Stimulated activated CD8-positive, alpha-beta memory T cell treated with anti-CD3 and anti-CD28 coated beads, Interleukin-2, amount 100 ng/mL, for 48 hours (primary cell): ENCODE measurements at regions not wholly inside any gene's neighbourhood (a gene's known extent, or its start where the extent isn't known, plus 50 kb on each side); places are given as distances from the start of the nearest gene placed in this dataset.

Experiments used
- DNase-seq, 2 donors: peaks; one replicate each; pipeline ENCODE4 v3.0.0-alpha.2; 2020; ENCODE audit warnings: low read depth in 2 of 2

DNA sequence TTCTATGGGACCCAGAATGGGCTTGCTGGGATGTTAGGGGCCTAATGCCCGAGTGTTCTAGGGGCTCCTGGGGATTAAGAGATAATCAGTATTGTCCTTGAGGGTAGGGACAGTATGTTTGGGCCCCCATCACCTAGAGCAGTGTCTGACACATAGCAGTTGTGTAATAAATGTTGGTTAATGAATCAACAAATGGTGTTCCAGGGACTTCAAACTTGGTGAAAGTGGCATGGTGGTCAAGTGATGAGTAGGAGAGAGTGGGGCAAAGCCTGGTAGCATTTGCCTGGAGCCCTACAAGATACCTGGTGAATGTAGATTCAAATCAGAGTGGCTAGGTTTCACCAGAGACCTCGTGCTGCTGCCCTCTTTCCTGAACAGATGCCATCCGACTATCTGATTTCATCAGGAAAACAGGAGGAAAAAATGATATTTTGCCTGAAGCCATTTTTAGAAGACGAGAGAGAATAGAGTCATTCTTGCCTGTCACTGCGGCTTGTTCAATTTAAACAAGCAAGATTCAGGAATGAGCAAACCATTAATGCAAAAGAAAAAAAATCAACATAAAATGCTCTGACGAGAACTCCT lies 117.3 kb downstream of the RPL22L1 start:
- no peak for DNase-seq

DNA sequence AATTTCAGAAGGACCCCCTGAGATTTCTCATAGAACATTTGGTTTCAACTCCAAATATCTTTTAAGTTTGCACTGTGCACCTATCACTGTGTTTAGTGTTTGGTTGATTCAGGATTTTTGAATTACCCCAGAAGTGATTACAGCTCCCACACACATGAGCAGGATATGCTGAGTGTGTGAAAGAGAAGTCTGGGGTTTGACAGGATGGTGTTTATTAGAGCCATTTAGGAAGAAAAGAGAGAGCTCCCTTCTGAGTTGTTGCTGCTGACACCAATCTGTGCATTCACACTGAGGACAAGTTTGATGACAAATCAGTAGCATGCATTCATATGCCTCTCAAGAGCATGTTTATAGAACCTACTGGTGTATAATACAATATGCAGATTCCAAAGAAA lies 118.1 kb downstream of the RPL22L1 start:
- no peak for DNase-seq

DNA sequence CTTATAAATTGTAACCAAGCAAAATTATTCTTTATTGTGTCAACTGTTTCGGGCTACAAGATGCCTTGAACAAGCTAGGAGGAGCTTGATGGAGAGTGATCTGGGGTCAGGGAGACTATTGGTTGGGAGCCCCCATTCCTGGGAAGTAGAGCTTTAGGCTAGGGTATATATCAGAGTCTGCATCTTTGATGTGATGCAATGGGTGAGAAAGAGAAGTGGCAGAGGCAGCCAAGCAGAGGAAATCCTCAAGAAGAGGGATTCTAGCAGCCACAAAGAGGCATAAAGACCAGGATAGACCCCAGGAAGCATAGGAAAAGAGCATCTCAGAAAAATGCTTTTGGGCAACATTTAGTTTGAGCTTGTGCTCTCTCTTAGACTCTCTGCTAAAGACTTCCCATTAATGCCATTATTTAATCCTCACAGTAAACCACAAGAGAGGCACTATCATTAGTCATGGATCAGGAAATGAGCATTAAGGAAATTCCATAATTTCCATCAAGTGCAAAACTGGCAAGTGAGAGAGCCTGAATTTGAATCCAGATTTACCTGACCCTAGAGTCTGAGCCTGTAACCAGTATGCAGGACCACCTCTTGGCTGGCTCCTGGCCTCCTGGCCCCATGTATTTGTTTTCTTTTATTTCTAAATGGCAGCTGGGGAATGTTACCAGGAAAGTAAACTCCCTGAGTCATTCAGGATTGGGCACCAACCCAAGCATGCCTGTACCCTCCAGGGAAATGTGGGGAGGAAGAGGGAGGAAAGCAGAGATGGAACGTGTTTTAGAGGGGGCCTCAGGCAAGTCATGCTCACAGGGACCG lies 118.7 kb downstream of the RPL22L1 start:
- no peak for DNase-seq

DNA sequence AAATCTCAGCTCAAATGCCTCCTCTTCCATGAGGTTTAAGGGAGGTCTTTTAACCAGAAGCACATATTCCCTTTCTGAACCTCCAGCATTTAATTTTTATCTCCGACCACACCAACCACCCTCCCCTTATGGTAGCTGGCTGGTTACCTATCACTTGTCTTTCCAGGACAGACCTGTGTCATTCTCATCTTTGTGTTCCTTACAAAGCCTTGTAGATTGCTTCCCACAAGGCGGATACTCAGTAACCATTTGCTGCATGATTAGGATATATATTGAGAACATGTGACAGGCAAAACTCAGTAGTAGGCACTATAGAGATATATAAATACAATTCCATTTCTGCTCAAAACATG lies 119.5 kb downstream of the RPL22L1 start:
- no peak for DNase-seq

DNA sequence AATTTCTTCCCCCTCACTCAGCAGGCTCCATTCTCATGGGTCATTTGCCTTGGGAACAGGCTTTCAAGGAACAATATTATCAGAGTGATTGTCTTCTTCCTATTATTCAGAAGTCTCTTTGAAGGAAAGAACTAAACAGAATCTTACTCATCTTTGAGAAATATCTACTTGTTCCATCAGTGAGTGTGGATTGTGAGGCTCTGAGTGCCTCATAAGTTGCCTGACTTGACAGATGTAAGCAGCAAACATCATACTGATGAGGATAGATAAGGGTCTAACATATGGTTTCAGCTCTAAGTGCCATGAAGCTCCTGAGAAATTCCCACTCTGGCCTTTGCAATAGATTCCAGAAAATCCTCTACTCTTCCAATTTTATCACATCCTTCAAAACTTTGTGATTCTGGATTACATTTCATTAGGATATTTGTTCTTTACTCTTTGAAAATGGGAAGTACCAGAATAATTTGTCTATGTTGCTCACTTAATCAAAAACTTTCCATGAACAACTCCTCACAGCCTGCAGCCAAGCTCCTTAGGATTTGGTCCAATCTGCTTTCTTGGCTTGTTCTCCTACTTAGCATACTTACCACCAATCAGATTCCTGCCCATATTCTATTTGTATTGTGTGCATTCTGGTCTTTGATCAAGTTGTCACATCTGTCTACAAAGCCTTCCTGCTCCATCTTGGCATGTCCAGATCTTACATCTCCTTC lies 120.1 kb downstream of the RPL22L1 start:
- DNase-seq, result no peak

DNA sequence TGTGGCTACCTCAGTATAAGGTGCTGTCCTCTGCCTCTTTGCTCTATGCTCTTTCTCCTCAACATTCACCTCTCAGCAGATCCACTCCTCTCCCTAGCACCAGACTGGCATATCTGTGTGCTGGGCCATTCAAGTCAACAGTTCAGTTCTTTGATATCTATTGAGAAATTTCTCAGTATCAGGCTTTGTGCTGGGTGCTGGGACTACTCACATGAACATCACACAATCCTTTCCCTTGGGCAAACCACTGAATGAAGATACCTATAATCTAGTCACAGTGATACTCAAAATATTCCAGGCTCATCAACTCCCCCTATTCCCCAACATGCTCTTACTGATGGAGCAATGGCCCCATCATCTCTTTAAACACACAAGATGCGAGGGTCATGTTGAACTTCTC lies 120.8 kb downstream of the RPL22L1 start:
- no peak for DNase-seq

DNA sequence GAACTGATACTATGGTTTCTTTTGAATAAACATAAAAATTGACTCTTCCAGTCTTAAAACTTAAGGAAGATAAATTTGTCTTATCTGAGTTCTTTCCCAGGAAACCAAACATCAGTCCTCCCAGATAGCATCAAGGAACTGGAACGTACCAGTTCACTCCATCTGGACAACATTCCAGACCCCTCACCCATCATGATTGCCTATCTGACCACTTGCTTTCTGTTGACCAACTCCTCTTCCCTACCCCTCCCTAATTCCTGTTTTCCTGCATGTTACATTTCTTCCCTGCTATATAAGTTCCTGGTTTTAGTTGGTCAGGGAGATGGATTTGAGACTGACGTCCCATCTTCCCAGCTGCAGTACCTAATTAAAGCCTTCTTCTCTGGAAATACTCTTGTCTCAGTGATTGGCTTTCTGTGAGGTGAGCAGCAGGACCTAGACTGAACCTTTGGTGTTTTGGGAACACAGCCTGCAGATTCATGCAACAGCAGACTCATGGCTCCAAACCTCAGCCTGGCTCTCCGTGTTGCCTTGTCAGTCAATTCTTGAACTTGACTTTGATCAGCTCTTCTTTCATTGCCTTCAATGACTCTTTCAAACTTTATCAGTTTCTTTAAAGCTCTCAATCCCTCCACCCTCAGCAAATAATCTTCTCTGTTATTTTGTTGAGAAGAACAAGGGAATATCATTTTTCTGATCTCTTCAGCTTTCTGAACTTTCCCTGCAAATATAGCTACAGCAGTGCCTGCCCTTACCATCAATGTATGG lies 123.6 kb downstream of the RPL22L1 start:
- no peak for DNase-seq

DNA sequence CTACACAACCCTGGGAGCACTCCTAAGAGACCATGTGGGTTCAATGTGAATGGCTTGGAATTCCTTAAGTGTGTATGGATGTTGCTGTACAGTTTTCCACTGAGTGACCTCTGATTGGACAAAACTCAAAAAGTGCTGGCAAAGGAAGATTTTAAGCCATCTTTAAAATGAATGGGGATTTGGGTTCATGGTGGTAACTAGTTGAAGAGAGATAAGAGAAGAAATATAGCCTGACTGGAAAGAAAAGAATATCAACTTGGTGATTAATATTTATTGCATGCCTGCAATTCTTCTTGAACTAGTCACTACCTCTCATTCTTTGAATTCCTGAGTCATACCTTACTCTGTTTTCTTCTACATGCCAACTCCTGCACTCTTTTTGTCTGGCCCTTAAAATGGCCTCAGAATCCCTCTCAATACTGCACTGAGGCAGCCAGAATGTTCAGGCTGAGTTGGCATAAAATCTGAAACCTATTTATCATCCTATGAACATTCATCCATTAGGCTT lies 124.7 kb downstream of the RPL22L1 start:
- DNase-seq, result no peak

DNA sequence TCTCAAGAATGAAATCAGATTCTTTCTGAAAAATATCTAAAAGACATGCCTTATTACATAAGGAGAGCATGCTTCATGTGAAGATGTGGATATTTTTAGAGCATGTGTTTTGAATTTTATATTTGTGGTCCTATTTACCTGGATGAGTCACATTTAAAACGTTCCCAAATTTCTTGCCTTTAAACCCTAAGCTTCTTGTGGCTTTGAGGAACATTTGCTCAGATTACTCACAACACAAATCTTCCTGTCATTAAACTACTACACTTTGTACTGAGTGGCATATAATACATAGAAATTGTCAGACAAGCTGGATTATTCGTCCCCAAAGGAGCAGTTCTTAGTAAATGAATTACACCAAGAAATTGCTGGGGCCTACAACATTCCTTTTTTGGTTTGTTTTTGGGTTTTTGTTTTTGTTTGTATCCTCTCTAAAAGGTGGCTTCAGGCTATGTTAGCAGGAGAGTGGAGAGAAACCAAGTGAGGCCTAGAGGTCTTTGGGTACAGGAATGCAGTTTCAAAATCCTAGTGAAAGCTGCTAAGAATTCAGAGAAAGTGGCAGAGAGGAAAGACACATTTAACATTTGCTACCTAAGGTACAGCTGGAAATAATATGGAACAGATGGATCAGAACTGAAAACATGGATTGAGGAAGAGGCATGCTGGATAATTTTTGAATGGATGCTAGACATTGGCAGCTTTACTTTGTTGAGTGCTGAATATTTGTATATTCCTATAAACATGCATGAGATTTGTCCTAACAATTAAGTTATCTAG lies 128.1 kb downstream of the RPL22L1 start:
- DNase-seq, result no peak

DNA sequence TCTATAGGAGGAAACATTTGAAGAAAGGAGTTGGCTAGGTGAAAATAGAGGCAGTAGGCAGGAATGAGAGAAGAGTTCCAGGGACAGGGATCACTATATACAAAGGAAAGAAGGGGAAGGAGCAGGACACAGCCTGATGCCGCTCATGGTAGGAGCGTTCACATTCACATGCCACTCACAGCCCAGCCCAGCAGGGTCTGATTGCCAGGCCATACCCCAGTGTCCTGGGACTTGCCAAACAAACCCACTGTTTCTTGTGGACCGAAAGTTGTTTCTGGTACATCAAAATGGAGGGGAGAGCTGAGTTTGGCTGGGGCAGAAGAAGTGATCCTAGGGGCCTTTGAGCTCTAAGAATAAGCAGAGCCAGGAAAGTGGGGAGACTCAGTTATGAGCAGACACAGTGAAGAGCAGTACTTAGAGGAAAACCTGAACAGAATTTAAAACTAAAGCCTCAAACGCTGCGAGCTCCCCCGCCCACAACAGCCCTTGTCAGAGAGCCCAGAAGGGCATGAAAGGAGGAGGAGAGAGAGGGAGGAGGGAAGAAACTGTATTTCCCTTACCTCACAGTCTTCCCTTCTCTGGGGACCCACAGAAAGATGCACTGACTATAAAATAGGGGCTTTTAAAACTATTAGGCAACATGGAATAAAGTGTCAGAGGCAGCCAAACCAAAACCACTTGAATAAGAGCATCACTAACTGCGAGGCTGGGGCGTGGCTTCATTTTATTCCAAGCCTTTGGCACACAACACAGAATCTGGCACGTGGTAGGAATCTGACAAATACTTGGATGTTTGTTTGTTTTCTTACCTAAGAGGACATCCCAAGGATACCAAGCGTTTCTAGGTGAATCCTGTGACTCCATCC lies 129.0 kb downstream of the RPL22L1 start:
- no peak for DNase-seq

DNA sequence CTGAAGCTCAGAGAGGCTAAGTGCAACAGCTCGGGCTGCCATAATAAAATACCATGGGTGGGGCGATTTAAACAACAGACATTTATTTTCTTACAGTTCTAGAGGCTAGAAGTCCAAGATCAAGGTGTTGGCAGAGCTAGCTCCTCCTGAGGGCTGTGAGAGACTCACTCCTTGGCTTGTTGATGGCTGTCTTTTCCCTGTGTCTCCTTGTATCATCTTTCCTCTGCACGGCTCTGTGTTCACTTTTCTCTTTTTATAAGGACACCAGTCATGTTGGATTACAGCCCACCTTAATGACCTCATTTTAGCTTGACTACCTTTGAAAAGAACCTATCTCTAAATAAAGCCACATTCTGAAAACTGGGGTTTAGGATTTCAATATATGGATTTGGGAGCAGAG lies 129.7 kb downstream of the RPL22L1 start:
- no peak for DNase-seq

DNA sequence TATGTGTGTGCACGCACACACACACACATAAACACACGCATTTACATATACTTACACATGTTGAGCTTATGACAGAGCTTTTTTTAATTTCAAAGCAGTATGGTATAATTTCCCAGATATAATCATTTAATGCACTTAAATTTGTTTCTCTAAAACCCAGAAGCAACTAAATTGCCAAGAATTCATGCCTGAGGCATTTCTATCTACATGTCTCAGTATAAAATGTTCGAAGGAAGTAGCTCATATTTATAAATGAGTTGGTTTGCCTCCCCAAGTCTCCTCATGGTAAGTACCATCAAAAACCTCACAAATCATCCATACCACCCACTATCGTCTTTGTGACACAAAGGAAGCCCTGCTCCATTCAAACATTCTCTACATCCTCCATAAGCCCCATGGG lies 130.6 kb downstream of the RPL22L1 start:
- no peak for DNase-seq

DNA sequence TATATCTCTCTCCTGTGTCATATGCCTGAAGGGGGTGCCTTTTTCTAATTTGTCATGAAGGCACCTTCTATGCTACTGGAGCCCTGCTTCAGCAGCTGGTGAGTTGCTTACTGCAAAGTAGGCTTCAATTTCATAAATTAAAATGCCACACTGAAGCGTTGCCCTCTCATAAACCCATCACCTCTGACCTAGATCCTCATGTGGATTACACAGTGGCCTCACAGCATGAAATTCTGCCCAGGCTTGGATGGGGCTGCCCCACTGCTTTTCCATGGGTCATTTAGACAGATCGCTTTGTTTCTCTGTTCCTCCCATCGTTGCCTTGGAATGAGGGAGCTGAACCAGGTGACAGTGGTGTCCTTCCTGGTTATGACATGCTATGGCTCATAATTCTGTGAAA lies 131.2 kb downstream of the RPL22L1 start:
- no peak for DNase-seq

DNA sequence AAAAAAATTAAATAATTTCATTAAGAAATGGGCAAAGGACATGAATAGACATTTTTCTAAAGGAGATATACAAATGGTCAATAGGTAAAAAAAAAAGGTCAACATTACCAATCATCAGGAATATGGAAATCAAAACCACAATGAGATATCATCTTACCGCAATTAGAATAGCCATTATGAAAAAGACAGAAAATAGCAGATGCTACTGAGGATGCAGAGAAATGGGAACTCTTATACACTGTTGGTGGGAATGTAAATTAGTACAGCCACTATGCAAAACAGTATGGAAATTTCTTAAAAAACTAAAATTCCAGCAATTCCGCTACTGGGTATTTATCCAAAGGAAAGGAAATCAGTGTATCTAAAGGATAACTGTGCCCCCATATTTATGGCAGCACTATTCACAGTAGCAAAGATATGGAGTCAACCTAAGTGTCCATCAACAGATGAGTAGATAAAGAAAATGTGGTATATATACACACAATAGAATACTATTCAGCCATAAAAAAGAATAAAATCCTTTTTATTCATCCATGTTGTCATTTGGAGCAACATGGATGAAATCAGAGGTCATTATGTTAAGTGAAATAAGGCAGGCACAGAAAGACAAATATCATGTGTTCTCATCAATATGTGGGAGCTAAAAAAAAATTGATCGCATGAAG lies 132.4 kb downstream of the RPL22L1 start:
- no peak for DNase-seq

DNA sequence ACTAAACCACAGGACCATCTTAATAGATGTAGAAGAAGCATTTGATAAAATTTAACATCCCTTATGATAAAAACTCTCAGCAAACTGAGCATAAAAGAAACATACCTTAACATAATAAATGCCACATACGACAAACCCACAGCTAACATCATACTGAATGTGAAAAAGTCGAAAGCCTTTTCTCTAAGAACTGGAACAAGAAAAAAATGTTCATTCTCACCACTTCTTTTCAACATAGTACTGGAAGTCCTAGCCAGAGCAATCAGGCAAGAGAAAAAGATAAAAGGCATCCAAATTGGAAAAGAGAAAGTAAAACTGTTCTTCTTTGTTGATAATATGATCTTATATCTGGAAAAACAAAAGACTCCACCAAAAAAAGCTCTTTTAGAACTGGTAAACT lies 134.2 kb downstream of the RPL22L1 start:
- DNase-seq, result no peak

DNA sequence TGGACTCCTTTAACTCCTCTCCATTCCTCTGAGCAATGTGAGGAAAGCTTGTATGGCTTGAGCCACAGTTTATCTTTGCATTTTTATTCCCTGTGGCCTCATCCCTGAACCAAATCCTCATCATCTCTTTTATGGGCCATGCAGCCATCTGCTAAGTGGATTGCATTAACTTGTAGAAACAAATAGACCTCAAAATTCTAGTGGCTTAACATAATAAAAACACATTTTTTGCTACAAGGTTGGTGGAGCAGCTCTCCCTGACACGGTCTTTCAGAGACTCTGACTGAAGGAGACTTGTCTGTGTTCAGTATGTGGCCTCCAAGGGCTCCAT lies 135.3 kb downstream of the RPL22L1 start:
- no peak for DNase-seq

DNA sequence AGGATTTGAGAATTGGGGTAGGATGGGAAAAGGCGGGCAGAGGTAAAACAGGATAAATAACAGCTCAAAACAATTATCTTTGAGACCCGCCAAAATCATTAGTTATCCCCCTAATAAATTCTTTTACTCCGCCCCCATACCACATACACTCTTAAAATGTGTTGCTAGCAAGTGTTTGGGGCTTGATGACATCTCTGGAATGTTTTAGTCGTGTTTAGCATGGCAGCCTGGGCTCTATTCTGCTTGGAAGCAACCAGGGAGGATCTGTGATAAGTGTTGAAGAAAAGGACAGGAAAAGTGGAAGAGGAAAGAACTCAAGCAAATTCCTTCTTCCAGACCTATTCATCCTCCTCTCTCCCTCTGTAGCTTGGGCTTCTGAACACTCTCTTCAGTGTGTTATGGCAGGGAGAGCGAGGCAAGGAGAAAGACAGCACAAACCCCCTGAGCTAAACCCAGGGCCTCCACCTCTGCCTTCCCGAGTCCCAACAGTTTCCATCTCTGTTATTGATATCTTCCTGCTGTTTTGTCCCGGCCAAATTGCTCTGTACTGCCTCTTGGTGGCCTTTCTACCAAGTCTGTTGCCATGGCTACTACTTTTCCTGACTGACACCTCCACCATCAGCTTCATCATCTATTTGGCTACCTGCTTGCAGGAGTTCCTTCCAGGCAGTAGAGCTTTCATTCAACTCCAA lies 135.8 kb downstream of the RPL22L1 start:
- DNase-seq, result no peak

DNA sequence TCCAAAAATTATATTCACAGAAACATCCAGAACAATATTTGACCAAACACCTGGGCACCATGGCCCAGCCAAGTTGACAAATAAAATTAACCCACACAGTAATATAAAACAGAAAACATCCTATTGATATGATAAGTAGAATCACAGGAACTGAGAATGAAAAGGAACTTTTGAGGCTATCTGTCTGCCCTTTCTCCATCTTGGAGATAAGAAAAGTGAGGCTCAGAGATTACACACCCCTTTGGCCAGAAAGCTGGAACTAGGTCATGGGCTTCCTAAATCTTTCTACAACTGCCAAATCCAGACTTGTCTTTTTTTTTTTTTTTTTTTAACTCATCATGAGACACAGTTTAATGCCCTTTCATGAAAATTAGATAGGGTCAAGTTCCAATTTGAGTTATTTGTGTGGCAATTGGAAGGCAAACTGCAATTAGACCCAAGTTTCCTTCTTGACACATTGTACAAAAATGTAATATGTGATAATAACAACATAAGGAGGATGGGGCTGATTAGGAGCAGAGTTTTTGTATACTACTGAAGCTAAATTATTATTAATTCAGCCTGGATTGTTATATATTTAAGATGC lies 137.2 kb downstream of the RPL22L1 start:
- DNase-seq, result no peak

DNA sequence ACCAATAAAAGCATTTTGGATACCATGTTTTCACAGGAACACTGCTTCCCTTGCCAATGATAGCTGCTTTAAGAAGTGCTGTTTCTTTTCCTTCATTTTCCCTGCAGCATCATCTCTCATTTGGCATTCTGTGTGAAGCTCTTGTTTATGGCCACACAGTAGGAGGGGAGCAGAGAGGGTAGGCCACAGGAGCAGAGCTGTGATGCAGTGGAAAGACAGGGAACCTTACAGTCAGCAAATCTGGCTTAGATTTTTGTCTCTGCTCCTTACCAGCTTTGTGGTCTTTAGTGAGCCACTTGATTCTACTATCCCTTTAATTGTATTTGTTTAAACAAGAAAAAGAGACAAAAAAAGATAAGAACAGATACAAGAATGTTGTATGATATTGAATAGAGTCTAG lies 138.7 kb downstream of the RPL22L1 start:
- DNase-seq, result no peak
